HuH-7.5 (cell line): ENCODE measurements at regions not wholly inside any gene's neighbourhood (a gene's known extent, or its start where the extent isn't known, plus 50 kb on each side); places are given as distances from the start of the nearest gene placed in this dataset.

Experiments
- DNase-seq: peaks from one replicate; pipeline ENCODE4 v3.0.0; 2011; ENCODE audit warnings: low spot score

GRCh38 chr5:68538814-68539420 is 323.4 kb downstream of the PIK3R1 start:
- DNase-seq, result no peak

GRCh38 chr5:68540798-68541590 is 325.4 kb downstream of the PIK3R1 start:
- no peak for DNase-seq

GRCh38 chr5:68542207-68542606 is 326.7 kb downstream of the PIK3R1 start:
- DNase-seq, result no peak

- DNase-seq, result no peak
These were observed 327.7 kb downstream of the PIK3R1 start for GRCh38 chr5:68543212-68543611.

GRCh38 chr5:68544091-68544647 is 328.6 kb downstream of the PIK3R1 start:
- no peak for DNase-seq

- DNase-seq, result no peak
These were observed 329.3 kb downstream of the PIK3R1 start for GRCh38 chr5:68544648-68545552.

GRCh38 chr5:68545636-68546295 is 330.2 kb downstream of the PIK3R1 start:
- no peak for DNase-seq

- DNase-seq, result no peak
These were observed 331.5 kb downstream of the PIK3R1 start for GRCh38 chr5:68547056-68547455.

GRCh38 chr5:68547622-68548021 is 332.1 kb downstream of the PIK3R1 start:
- DNase-seq, result no peak

GRCh38 chr5:68548959-68549676 is 333.6 kb downstream of the PIK3R1 start:
- no peak for DNase-seq

GRCh38 chr5:68550015-68550414 is 334.5 kb downstream of the PIK3R1 start:
- no peak for DNase-seq

- DNase-seq, result no peak
These were observed 335.9 kb downstream of the PIK3R1 start for GRCh38 chr5:68551436-68551835.

GRCh38 chr5:68554571-68555279 is 339.2 kb downstream of the PIK3R1 start:
- no peak for DNase-seq

- no peak for DNase-seq
These were observed 340.5 kb downstream of the PIK3R1 start for GRCh38 chr5:68555907-68556681.

GRCh38 chr5:68557162-68557936 is 341.8 kb downstream of the PIK3R1 start:
- DNase-seq, result no peak

GRCh38 chr5:68562308-68562707 is 346.8 kb downstream of the PIK3R1 start:
- no peak for DNase-seq

GRCh38 chr5:68565427-68565826 is 349.9 kb downstream of the PIK3R1 start:
- DNase-seq, result no peak

- no peak for DNase-seq
These were observed 361.2 kb downstream of the PIK3R1 start for GRCh38 chr5:68576805-68577204.

GRCh38 chr5:68582284-68582683 is 366.7 kb downstream of the PIK3R1 start:
- DNase-seq, result no peak
